ENCODE measurements at regions not wholly inside any gene's neighbourhood (a gene's known extent, or its start where the extent isn't known, plus 50 kb on each side); places are given as distances from the start of the nearest gene placed in this dataset.

GRCh38 chrX:140346729-140347128 is 158.1 kb downstream of the SOX3 start:
- TF ChIP-seq CTCF (IDR thresholded peaks at IDR 0.05; ENCODE audit: low read length) = no peak
- no peak for TF ChIP-seq EZH2 (IDR thresholded peaks at IDR 0.05; ENCODE audit: borderline replicate concordance, low read length)
